ENCODE measurements at regions not wholly inside any gene's neighbourhood (a gene's known extent, or its start where the extent isn't known, plus 50 kb on each side); places are given as distances from the start of the nearest gene placed in this dataset.

GRCh38 chr11:105344938-105345337 lies 205.4 kb upstream of the CARD18 start:
- ChIA-PET POLR2A (no interaction called here), CTCF (no interaction called here)
- WGBS (ENCODE audit: insufficient coverage): no CpG with 5 or more reads among the region's 1 CpG
- Mint-ChIP-seq H3K9me3 (ENCODE audit: insufficient read depth) (no peaks in the 10 kb centered on the region), H3K27me3 (no peaks in the 10 kb centered on the region), H3K27ac (no peak overlapping the region), H3K4me1 (no peaks in the 10 kb centered on the region), H3K4me3 (no peak overlapping the region)
- no peak overlapping the region for H3K27ac ChIP-seq (ENCODE audit: low read length in 2 of 2)
- DNase-seq: no peak
- H3K9me3 ChIP-seq (ENCODE audit: control extremely low read depth in 1 of 3, control insufficient read depth in 2 of 3, insufficient read depth in 1 of 3, low read length in 2 of 3): peaks cover 0 to 1% (median 0%) of the 10 kb centered on the region in 3 donors
- no peaks in the 10 kb centered on the region for H4K20me1 ChIP-seq (ENCODE audit: control insufficient read depth, insufficient read depth, low read length, poor library complexity, severe bottlenecking)
- H3K27me3 ChIP-seq (replicated peaks in 1 of 4; ENCODE audit: control extremely low read depth in 1 of 4, control insufficient read depth in 3 of 4, insufficient read depth in 4 of 4, low read length in 3 of 4): no peaks in the 10 kb centered on the region
- no peaks in the 10 kb centered on the region for H3K4me1 ChIP-seq (ENCODE audit: control insufficient read depth in 2 of 2, insufficient read depth in 2 of 2, low read length in 2 of 2)
- H2AFZ ChIP-seq (ENCODE audit: insufficient read depth, low read depth, low read length, poor library complexity, severe bottlenecking): no peak overlapping the region
- H3K36me3 ChIP-seq (replicated peaks in 1 of 2; ENCODE audit: control extremely low read depth in 1 of 2, control insufficient read depth in 1 of 2, extremely low read depth in 1 of 2, insufficient read depth in 2 of 2, low read length in 1 of 2): no peaks in the 10 kb centered on the region
- ATAC-seq (ENCODE audit: low read depth): no peak
- H3K79me2 ChIP-seq (ENCODE audit: control insufficient read depth, insufficient read depth, low read length): no peaks in the 10 kb centered on the region
- no peak overlapping the region for H3K4me2 ChIP-seq (replicated peaks; ENCODE audit: low read depth, low read length, poor library complexity, severe bottlenecking)
- intact Hi-C loops (cut with micrococcal nuclease): no loop called here
- no peak overlapping the region for H3K9ac ChIP-seq (ENCODE audit: low read length)
- no peak overlapping the region for H3K4me3 ChIP-seq (ENCODE audit: control extremely low read depth in 1 of 5, extremely low read depth in 1 of 5, insufficient read depth in 1 of 5, low read depth in 2 of 5, low read length in 4 of 5)
- no peak for TF ChIP-seq CTCF (IDR thresholded peaks at IDR 0.05)
- TF ChIP-seq EZH2 (IDR thresholded peaks at IDR 0.05; ENCODE audit: borderline replicate concordance, insufficient read depth, low read depth, low read length, poor library complexity, severe bottlenecking): no peak

GRCh38 chr11:105334025-105334714 lies 194.6 kb upstream of the CARD18 start:
- Histone ChIP-seq H3K9ac (ENCODE audit: low read length) (no peak overlapping the region), H3K27me3 (replicated peaks in 1 of 4; ENCODE audit: control extremely low read depth in 1 of 4, control insufficient read depth in 3 of 4, insufficient read depth in 4 of 4, low read length in 3 of 4) (no peaks in the 10 kb centered on the region), H3K4me3 (ENCODE audit: control extremely low read depth in 1 of 5, extremely low read depth in 1 of 5, insufficient read depth in 1 of 5, low read depth in 2 of 5, low read length in 4 of 5) (no peak overlapping the region), H3K79me2 (ENCODE audit: control insufficient read depth, insufficient read depth, low read length) (no peaks in the 10 kb centered on the region), H3K36me3 (replicated peaks in 1 of 2; ENCODE audit: control extremely low read depth in 1 of 2, control insufficient read depth in 1 of 2, extremely low read depth in 1 of 2, insufficient read depth in 2 of 2, low read length in 1 of 2) (no peaks in the 10 kb centered on the region), H3K4me2 (replicated peaks; ENCODE audit: low read depth, low read length, poor library complexity, severe bottlenecking) (no peak overlapping the region), H3K9me3 (ENCODE audit: control extremely low read depth in 1 of 3, control insufficient read depth in 2 of 3, insufficient read depth in 1 of 3, low read length in 2 of 3) (peaks cover 0 to 10% (median 0%) of the 10 kb centered on the region in 3 donors), H3K27ac (ENCODE audit: low read length in 2 of 2) (no peak overlapping the region), H4K20me1 (ENCODE audit: control insufficient read depth, insufficient read depth, low read length, poor library complexity, severe bottlenecking) (no peaks in the 10 kb centered on the region), H2AFZ (ENCODE audit: insufficient read depth, low read depth, low read length, poor library complexity, severe bottlenecking) (no peak overlapping the region), H3K4me1 (ENCODE audit: control insufficient read depth in 2 of 2, insufficient read depth in 2 of 2, low read length in 2 of 2) (no peaks in the 10 kb centered on the region)
- TF ChIP-seq CTCF (IDR thresholded peaks at IDR 0.05) (no peak), EZH2 (IDR thresholded peaks at IDR 0.05; ENCODE audit: borderline replicate concordance, insufficient read depth, low read depth, low read length, poor library complexity, severe bottlenecking) (no peak)
- Mint-ChIP-seq H3K27ac (no peak overlapping the region), H3K4me3 (no peak overlapping the region), H3K4me1 (no peaks in the 10 kb centered on the region), H3K27me3 (no peaks in the 10 kb centered on the region), H3K9me3 (ENCODE audit: insufficient read depth) (peaks cover 3% of the 10 kb centered on the region)
- ChIA-PET CTCF (no interaction called here), POLR2A (no interaction called here)
- DNase-seq: no peak
- ATAC-seq (ENCODE audit: low read depth): no peak
- intact Hi-C loops (cut with micrococcal nuclease): no loop called here
- 84% methylated on average over 11 of the region's 11 CpGs for WGBS (ENCODE audit: insufficient coverage)

Measured in B cell (primary cell).